CD4-positive, alpha-beta T cell treated with Interferon alpha-2 for 1 hour (primary cell): ENCODE measurements at regions not wholly inside any gene's neighbourhood (a gene's known extent, or its start where the extent isn't known, plus 50 kb on each side); places are given as distances from the start of the nearest gene placed in this dataset.

ENCODE experiments used
- DNase-seq, 2 donors: peaks; one replicate each; pipeline ENCODE4 v3.0.0-alpha.2; 2020 to 2022

GRCh38 chr5:38099205-38100168, 158.9 kb upstream of the EGFLAM start:
- no peak for DNase-seq

GRCh38 chr5:38094889-38095288, 163.5 kb upstream of the EGFLAM start:
- no peak for DNase-seq

GRCh38 chr5:38093855-38094254, 164.5 kb upstream of the EGFLAM start:
- DNase-seq = no peak

GRCh38 chr5:38086777-38087176, 171.6 kb upstream of the EGFLAM start:
- no peak for DNase-seq

- no peak for DNase-seq
Measured at GRCh38 chr5:38079620-38080402, 178.5 kb upstream of the EGFLAM start.

GRCh38 chr5:38078161-38078560, 180.2 kb upstream of the EGFLAM start:
- no peak for DNase-seq

GRCh38 chr5:38077652-38078051, 180.7 kb upstream of the EGFLAM start:
- DNase-seq = no peak

GRCh38 chr5:38071831-38072694, 186.3 kb upstream of the EGFLAM start:
- no peak for DNase-seq

GRCh38 chr5:38070304-38070950, 187.9 kb upstream of the EGFLAM start:
- DNase-seq = no peak

- DNase-seq = no peak
Measured at GRCh38 chr5:38069360-38069759, 189.0 kb upstream of the EGFLAM start.

GRCh38 chr5:38060354-38060753, 198.0 kb upstream of the EGFLAM start:
- DNase-seq = no peak

- DNase-seq = no peak
Measured at GRCh38 chr5:38059876-38060275, 198.5 kb upstream of the EGFLAM start.

GRCh38 chr5:38051711-38052511, 206.4 kb upstream of the EGFLAM start:
- no peak for DNase-seq

- DNase-seq = no peak
Measured at GRCh38 chr5:38048400-38048799, 208.6 kb upstream of the GDNF start.

GRCh38 chr5:38046103-38046502, 206.3 kb upstream of the GDNF start:
- no peak for DNase-seq

- DNase-seq = no peak
Measured at GRCh38 chr5:38045446-38045845, 205.6 kb upstream of the GDNF start.

- no peak for DNase-seq
Measured at GRCh38 chr5:38039826-38040225, 200.0 kb upstream of the GDNF start.

GRCh38 chr5:38039091-38039490, 199.2 kb upstream of the GDNF start:
- DNase-seq = no peak

- DNase-seq = no peak
Measured at GRCh38 chr5:38036765-38037164, 196.9 kb upstream of the GDNF start.

- DNase-seq = no peak
Measured at GRCh38 chr5:38032149-38032548, 192.3 kb upstream of the GDNF start.

- no peak for DNase-seq
Measured at GRCh38 chr5:38031304-38031703, 191.5 kb upstream of the GDNF start.
